GM23338 (cell line): ENCODE measurements at regions not wholly inside any gene's neighbourhood (a gene's known extent, or its start where the extent isn't known, plus 50 kb on each side); places are given as distances from the start of the nearest gene placed in this dataset.

ENCODE experiments used
- ATAC-seq: fragments of 200-7000 bp; cut with Tn5 transposase; 3 replicates; pipeline ENCODE4 v1.9.1; 2020
- DNase-seq: peaks from one replicate; pipeline ENCODE4 v3.0.0-alpha.2; 2015; ENCODE audit warnings: low spot score
- H2AFZ ChIP-seq: fragments of 200-600 bp; sonication (generic); 2 replicates; pipeline ENCODE4 v1.8.0; 2016; ENCODE audit warnings: antibody characterized with exemption, mild to moderate bottlenecking, moderate library complexity
- H3F3A ChIP-seq: fragments of 200-600 bp; sonication (generic); replicated peaks from 2 replicates; pipeline ENCODE4 v1.8.0; 2017; ENCODE audit warnings: antibody characterized with exemption, mixed run types, low read depth
- H3K27ac ChIP-seq: fragments of 200-600 bp; sonication (generic); 2 replicates; pipeline ENCODE4 v1.6.1; 2016; ENCODE audit warnings: low read depth
- H3K27me3 ChIP-seq: fragments of 200-600 bp; sonication (generic); 2 replicates; pipeline ENCODE4 v1.8.0; 2016; ENCODE audit warnings: mild to moderate bottlenecking, mixed run types, moderate library complexity; ENCODE audit not compliant: insufficient read depth
- H3K36me3 ChIP-seq: fragments of 200-600 bp; sonication (generic); 2 replicates; pipeline ENCODE4 v1.8.0; 2016; ENCODE audit warnings: mild to moderate bottlenecking; ENCODE audit not compliant: insufficient read depth
- H3K4me1 ChIP-seq: fragments of 200-600 bp; sonication (generic); 2 replicates; pipeline ENCODE4 v1.8.0; 2016; ENCODE audit warnings: mild to moderate bottlenecking, moderate library complexity; ENCODE audit not compliant: insufficient read depth
- H3K4me2 ChIP-seq: fragments of 200-600 bp; sonication (generic); 2 replicates; pipeline ENCODE4 v1.7.1; 2017; ENCODE audit warnings: mixed run types
- H3K4me3 ChIP-seq: fragments of 200-600 bp; sonication (generic); 2 replicates; pipeline ENCODE4 v1.6.1; 2016; ENCODE audit warnings: mixed run types
- H3K79me2 ChIP-seq: fragments of 200-600 bp; sonication (generic); replicated peaks from 2 replicates; pipeline ENCODE4 v1.8.0; 2017; ENCODE audit warnings: mild to moderate bottlenecking; ENCODE audit not compliant: insufficient read depth
- H3K9me2 ChIP-seq: fragments of 200-600 bp; sonication (generic); 2 replicates; pipeline ENCODE4 v1.8.0; 2017; ENCODE audit not compliant: insufficient read depth
- H4K20me1 ChIP-seq: fragments of 200-600 bp; sonication (generic); replicated peaks from 2 replicates; pipeline ENCODE4 v1.8.0; 2017; ENCODE audit warnings: mild to moderate bottlenecking; ENCODE audit not compliant: insufficient read depth
- H3K27ac Mint-ChIP-seq: 2 replicates; pipeline ENCODE4 v1.8.0; 2020; ENCODE audit warnings: inconsistent platforms, mild to moderate bottlenecking, moderate library complexity, mixed read lengths
- H3K27me3 Mint-ChIP-seq: 3 replicates; pipeline ENCODE4 v1.8.0; 2022; ENCODE audit warnings: low read depth, mild to moderate bottlenecking, moderate library complexity, mixed read lengths, inconsistent platforms; ENCODE audit not compliant: insufficient read depth, poor library complexity
- H3K36me3 Mint-ChIP-seq: 3 replicates; pipeline ENCODE4 v1.8.0; 2021; ENCODE audit warnings: low read depth, mild to moderate bottlenecking, inconsistent platforms, moderate library complexity, mixed read lengths
- H3K4me1 Mint-ChIP-seq: 3 replicates; pipeline ENCODE4 v1.8.0; 2020; ENCODE audit warnings: mild to moderate bottlenecking, inconsistent platforms, mixed read lengths
- H3K4me3 Mint-ChIP-seq: 3 replicates; pipeline ENCODE4 v1.8.0; 2021; ENCODE audit warnings: moderate library complexity, mild to moderate bottlenecking, inconsistent platforms, mixed read lengths
- H3K9me3 Mint-ChIP-seq: 3 replicates; pipeline ENCODE4 v1.8.0; 2020; ENCODE audit warnings: moderate library complexity, mild to moderate bottlenecking, inconsistent platforms, mixed read lengths
- JUNB ChIP-seq: IDR thresholded peaks from one replicate; pipeline ENCODE4 v1.6.1; 2016; ENCODE audit warnings: antibody characterized with exemption; ENCODE audit not compliant: unreplicated experiment
- POLR2AphosphoS5 ChIP-seq: IDR thresholded peaks from 2 replicates; pipeline ENCODE4 v1.6.1; 2016; ENCODE audit warnings: antibody characterized with exemption, low read depth
- TF ChIP-seq, protein P1 (sequence below), 2 experiments: fragments of 200-600 bp in 1 of 2; sonication (generic) in 1 of 2; conservative IDR thresholded peaks; 2 replicates each; pipeline versions ENCODE4 v1.5.1 to v1.6.1; 2016 to 2017; ENCODE audit warnings: antibody characterized with exemption in 2 of 2, low read depth in 2 of 2, mild to moderate bottlenecking in 2 of 2, moderate library complexity in 1 of 2
- TF ChIP-seq, protein P2 (sequence below): IDR thresholded peaks from one replicate; pipeline ENCODE4 v1.6.1; 2018; ENCODE audit warnings: antibody characterized with exemption; ENCODE audit not compliant: unreplicated experiment
- TF ChIP-seq, protein P3 (sequence below): fragments of 250-450 bp; sonication (Bioruptor Pico); IDR thresholded peaks from 2 replicates; pipeline ENCODE4 v1.5.0; 2020; ENCODE audit warnings: mild to moderate bottlenecking, moderate library complexity
- TF ChIP-seq, protein P4 (sequence below): IDR thresholded peaks from 2 replicates; pipeline ENCODE4 v1.6.1; 2016; ENCODE audit warnings: antibody characterized with exemption

DNA sequence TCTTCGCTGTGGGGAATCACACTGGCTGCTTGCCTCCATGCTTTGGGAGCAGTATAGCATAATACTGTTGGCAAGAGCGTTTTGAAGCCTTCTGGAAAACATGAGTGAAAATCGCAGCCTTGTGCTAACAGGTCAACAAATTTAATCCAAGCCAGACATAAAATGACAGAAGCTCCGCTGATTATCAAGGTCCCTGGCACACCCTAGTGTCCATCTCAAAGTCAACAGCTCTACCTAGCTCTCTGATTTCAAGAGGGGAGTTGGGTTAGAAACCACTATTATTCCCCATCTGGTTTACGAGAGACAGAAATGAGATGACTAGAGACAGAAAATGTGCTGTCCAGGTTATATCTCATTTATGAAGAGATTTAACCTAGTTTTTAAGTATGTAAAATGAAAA, 73.6 kb upstream of the MDFIC2 start:
- H2AFZ ChIP-seq = peak overlapping the region; percentile 29; the same call in 1 of the 2 replicates
- no peak overlapping the region for H3K27ac ChIP-seq
- Mint-ChIP-seq H3K27me3 (no peaks in the 10 kb centered on the region), H3K36me3 (peaks cover 8% of the 10 kb centered on the region; the same call in 1 of the 3 replicates), H3K9me3 (no peaks in the 10 kb centered on the region; the same call in 2 of the 3 replicates), H3K27ac (no peak overlapping the region), H3K4me3 (no peak overlapping the region), H3K4me1 (peaks cover 24% of the 10 kb centered on the region)
- no peaks in the 10 kb centered on the region for H3K79me2 ChIP-seq
- H3K4me3 ChIP-seq = no peak overlapping the region
- no peak overlapping the region for H3K4me2 ChIP-seq
- TF ChIP-seq, protein P1, sequence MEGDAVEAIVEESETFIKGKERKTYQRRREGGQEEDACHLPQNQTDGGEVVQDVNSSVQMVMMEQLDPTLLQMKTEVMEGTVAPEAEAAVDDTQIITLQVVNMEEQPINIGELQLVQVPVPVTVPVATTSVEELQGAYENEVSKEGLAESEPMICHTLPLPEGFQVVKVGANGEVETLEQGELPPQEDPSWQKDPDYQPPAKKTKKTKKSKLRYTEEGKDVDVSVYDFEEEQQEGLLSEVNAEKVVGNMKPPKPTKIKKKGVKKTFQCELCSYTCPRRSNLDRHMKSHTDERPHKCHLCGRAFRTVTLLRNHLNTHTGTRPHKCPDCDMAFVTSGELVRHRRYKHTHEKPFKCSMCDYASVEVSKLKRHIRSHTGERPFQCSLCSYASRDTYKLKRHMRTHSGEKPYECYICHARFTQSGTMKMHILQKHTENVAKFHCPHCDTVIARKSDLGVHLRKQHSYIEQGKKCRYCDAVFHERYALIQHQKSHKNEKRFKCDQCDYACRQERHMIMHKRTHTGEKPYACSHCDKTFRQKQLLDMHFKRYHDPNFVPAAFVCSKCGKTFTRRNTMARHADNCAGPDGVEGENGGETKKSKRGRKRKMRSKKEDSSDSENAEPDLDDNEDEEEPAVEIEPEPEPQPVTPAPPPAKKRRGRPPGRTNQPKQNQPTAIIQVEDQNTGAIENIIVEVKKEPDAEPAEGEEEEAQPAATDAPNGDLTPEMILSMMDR (conservative IDR thresholded peaks at IDR 0.05; ENCODE audit: low read depth in 2 of 2) = peak; percentile 31 to 60; a peak in 3 of 4 replicates
- TF ChIP-seq JUNB (no peak), POLR2AphosphoS5 (no peak)
- TF ChIP-seq, protein P2, sequence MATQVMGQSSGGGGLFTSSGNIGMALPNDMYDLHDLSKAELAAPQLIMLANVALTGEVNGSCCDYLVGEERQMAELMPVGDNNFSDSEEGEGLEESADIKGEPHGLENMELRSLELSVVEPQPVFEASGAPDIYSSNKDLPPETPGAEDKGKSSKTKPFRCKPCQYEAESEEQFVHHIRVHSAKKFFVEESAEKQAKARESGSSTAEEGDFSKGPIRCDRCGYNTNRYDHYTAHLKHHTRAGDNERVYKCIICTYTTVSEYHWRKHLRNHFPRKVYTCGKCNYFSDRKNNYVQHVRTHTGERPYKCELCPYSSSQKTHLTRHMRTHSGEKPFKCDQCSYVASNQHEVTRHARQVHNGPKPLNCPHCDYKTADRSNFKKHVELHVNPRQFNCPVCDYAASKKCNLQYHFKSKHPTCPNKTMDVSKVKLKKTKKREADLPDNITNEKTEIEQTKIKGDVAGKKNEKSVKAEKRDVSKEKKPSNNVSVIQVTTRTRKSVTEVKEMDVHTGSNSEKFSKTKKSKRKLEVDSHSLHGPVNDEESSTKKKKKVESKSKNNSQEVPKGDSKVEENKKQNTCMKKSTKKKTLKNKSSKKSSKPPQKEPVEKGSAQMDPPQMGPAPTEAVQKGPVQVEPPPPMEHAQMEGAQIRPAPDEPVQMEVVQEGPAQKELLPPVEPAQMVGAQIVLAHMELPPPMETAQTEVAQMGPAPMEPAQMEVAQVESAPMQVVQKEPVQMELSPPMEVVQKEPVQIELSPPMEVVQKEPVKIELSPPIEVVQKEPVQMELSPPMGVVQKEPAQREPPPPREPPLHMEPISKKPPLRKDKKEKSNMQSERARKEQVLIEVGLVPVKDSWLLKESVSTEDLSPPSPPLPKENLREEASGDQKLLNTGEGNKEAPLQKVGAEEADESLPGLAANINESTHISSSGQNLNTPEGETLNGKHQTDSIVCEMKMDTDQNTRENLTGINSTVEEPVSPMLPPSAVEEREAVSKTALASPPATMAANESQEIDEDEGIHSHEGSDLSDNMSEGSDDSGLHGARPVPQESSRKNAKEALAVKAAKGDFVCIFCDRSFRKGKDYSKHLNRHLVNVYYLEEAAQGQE = no peak
- TF ChIP-seq, protein P3, sequence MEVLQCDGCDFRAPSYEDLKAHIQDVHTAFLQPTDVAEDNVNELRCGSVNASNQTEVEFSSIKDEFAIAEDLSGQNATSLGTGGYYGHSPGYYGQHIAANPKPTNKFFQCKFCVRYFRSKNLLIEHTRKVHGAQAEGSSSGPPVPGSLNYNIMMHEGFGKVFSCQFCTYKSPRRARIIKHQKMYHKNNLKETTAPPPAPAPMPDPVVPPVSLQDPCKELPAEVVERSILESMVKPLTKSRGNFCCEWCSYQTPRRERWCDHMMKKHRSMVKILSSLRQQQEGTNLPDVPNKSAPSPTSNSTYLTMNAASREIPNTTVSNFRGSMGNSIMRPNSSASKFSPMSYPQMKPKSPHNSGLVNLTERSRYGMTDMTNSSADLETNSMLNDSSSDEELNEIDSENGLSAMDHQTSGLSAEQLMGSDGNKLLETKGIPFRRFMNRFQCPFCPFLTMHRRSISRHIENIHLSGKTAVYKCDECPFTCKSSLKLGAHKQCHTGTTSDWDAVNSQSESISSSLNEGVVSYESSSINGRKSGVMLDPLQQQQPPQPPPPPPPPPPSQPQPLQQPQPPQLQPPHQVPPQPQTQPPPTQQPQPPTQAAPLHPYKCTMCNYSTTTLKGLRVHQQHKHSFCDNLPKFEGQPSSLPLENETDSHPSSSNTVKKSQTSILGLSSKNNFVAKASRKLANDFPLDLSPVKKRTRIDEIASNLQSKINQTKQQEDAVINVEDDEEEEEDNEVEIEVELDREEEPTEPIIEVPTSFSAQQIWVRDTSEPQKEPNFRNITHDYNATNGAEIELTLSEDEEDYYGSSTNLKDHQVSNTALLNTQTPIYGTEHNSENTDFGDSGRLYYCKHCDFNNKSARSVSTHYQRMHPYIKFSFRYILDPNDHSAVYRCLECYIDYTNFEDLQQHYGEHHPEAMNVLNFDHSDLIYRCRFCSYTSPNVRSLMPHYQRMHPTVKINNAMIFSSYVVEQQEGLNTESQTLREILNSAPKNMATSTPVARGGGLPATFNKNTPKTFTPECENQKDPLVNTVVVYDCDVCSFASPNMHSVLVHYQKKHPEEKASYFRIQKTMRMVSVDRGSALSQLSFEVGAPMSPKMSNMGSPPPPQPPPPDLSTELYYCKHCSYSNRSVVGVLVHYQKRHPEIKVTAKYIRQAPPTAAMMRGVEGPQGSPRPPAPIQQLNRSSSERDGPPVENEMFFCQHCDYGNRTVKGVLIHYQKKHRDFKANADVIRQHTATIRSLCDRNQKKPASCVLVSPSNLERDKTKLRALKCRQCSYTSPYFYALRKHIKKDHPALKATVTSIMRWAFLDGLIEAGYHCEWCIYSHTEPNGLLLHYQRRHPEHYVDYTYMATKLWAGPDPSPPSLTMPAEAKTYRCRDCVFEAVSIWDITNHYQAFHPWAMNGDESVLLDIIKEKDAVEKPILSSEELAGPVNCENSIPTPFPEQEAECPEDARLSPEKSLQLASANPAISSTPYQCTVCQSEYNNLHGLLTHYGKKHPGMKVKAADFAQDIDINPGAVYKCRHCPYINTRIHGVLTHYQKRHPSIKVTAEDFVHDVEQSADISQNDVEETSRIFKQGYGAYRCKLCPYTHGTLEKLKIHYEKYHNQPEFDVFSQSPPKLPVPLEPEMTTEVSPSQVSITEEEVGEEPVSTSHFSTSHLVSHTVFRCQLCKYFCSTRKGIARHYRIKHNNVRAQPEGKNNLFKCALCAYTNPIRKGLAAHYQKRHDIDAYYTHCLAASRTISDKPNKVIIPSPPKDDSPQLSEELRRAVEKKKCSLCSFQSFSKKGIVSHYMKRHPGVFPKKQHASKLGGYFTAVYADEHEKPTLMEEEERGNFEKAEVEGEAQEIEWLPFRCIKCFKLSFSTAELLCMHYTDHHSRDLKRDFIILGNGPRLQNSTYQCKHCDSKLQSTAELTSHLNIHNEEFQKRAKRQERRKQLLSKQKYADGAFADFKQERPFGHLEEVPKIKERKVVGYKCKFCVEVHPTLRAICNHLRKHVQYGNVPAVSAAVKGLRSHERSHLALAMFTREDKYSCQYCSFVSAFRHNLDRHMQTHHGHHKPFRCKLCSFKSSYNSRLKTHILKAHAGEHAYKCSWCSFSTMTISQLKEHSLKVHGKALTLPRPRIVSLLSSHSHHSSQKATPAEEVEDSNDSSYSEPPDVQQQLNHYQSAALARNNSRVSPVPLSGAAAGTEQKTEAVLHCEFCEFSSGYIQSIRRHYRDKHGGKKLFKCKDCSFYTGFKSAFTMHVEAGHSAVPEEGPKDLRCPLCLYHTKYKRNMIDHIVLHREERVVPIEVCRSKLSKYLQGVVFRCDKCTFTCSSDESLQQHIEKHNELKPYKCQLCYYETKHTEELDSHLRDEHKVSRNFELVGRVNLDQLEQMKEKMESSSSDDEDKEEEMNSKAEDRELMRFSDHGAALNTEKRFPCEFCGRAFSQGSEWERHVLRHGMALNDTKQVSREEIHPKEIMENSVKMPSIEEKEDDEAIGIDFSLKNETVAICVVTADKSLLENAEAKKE (CRISPR knock-in tag) = no peak
- TF ChIP-seq, protein P4, sequence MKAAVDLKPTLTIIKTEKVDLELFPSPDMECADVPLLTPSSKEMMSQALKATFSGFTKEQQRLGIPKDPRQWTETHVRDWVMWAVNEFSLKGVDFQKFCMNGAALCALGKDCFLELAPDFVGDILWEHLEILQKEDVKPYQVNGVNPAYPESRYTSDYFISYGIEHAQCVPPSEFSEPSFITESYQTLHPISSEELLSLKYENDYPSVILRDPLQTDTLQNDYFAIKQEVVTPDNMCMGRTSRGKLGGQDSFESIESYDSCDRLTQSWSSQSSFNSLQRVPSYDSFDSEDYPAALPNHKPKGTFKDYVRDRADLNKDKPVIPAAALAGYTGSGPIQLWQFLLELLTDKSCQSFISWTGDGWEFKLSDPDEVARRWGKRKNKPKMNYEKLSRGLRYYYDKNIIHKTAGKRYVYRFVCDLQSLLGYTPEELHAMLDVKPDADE = no peak
- no peaks in the 10 kb centered on the region for H3K36me3 ChIP-seq
- no peaks in the 10 kb centered on the region for H4K20me1 ChIP-seq
- H3K27me3 ChIP-seq = no peaks in the 10 kb centered on the region
- H3K9me2 ChIP-seq = 0 out of 2 replicates have a peak, but pooled peaks cover 3% of the 10 kb centered on the region
- peaks cover 31% of the 10 kb centered on the region for H3K4me1 ChIP-seq
- DNase-seq = peak; percentile 33
- ATAC-seq = no peak
- no peaks in the 10 kb centered on the region for H3F3A ChIP-seq
